ENCODE measurements at regions not wholly inside any gene's neighbourhood (a gene's known extent, or its start where the extent isn't known, plus 50 kb on each side); places are given as distances from the start of the nearest gene placed in this dataset.

DNA sequence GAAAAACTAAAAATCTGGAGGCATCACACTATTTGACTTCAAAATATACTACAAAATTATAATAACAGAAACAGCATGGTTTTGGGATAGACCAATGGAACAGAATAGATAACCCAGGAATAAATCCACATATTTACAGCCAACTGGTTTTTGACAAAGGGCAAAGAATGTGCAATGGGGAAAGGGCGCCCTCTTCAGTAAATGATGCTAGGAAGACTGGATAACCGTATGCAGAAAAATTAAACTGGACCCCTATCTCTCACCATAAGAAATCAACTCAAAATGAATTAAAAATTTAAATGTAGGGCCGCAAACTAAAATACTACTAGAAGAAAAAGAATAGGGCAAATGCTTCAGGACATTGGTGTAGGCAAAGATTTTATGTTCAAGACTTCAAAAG is 440.5 kb upstream of the SGCG start:
- DNase-seq (peak in 1 of 2 donors; percentile 11), FAIRE-seq (no peak)
- 57 to 67% (median 62%) methylated on average over 3 of the region's 3 CpGs for WGBS, 3 donors
- no peaks in the 10 kb centered on the region for H3K9me3 ChIP-seq (ENCODE audit: control insufficient read depth in 2 of 2, insufficient read depth in 1 of 2, low read depth in 1 of 2, low read length in 1 of 2)
- peaks cover 0 to 2% (median 0%) of the 10 kb centered on the region in 3 donors for H3K27me3 ChIP-seq (ENCODE audit: control insufficient read depth in 3 of 3, insufficient read depth in 3 of 3, low read length in 3 of 3)
- H3K4me3 ChIP-seq (ENCODE audit: low read depth in 1 of 3, low read length in 3 of 3) = no peak overlapping the region
- H3K27ac ChIP-seq (ENCODE audit: low read depth in 1 of 3, low read length in 2 of 3) = no peak overlapping the region
- H3K4me1 ChIP-seq (ENCODE audit: control insufficient read depth in 3 of 3, insufficient read depth in 2 of 3, low read depth in 1 of 3, low read length in 2 of 3) = no peaks in the 10 kb centered on the region
- no peaks in the 10 kb centered on the region for H3K36me3 ChIP-seq (ENCODE audit: control insufficient read depth in 3 of 3, insufficient read depth in 2 of 3, low read depth in 1 of 3, low read length in 3 of 3)

DNA sequence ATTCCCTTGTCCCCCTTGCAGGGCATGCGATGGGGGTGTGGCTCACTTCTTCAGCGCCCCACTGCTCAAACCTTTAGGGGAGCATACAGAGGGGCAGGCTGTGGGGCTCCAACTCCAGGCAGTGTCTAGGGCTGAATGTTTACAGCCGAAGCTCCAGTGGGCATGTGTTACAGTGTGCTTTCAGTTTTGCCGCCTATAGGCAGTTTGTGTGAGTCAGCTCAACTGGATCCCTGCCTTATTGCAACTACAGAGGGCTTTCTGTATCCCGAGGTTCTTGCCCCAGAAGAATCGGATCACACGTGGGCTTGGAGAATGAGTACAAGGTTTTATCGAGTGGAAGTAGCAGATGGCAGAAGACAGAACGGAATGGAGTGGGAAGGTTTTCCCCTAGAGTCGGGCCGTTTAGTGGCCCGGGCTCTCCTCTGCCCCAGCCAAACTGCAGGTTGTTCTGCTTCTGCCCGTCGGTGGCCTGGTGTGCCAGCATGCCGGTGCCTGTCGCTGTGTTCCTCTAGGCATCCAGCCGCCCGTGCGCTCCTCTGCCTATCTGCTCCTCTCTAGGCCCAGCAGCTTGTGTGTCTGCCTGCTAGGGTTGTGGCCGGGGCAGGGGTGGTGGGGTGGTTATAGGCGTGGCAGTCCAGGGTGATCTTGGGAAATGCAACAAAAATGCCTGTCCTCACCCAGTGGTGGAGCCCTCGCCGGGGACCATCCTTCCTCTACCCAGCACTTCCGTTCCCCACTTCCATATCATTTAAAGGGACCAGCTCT is 435.9 kb upstream of the SGCG start:
- Histone ChIP-seq H3K4me3 (ENCODE audit: low read depth in 1 of 3, low read length in 3 of 3) (no peak overlapping the region), H3K4me1 (ENCODE audit: control insufficient read depth in 3 of 3, insufficient read depth in 2 of 3, low read depth in 1 of 3, low read length in 2 of 3) (no peaks in the 10 kb centered on the region), H3K27ac (ENCODE audit: low read depth in 1 of 3, low read length in 2 of 3) (no peak overlapping the region), H3K27me3 (ENCODE audit: control insufficient read depth in 3 of 3, insufficient read depth in 3 of 3, low read length in 3 of 3) (no peaks in the 10 kb centered on the region), H3K9me3 (ENCODE audit: control insufficient read depth in 2 of 2, insufficient read depth in 1 of 2, low read depth in 1 of 2, low read length in 1 of 2) (no peaks in the 10 kb centered on the region), H3K36me3 (ENCODE audit: control insufficient read depth in 3 of 3, insufficient read depth in 2 of 3, low read depth in 1 of 3, low read length in 3 of 3) (no peaks in the 10 kb centered on the region)
- 85 to 87% (median 87%) methylated on average over 24 of the region's 24 CpGs for WGBS, 3 donors
- DNase-seq (no peak), FAIRE-seq (no peak)

DNA sequence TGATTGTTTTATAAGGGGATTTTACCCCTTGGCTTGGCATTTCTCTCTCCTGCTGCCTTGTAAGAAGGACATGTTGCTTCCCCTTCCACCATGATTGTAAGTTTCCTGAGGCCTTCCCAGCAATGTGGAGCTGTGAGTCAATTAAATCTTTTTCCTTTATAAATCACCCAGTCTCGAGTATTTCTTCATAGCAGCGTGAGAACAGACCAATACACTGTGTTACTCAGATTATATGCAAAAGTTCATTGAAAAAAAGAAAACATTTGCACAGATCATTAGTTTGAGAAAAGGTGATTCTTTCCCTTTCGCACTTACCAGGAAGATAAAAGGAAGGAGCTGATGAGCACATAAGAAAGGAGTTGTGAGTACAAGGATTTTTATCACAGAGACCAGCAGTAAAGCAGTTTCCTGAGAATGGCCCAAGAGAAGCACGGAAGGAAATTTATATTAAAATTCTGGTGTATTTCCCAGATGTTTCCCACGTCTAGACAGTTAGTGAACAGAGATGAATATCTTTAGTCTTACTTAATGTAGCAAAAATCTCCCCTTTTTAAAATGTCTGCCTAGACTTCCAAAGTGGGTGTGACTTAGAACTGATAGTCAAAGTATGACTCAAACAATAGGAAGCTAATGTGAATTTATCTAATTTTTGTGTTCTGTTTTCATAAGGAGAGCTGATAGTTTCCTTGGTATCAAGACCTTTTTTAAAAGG is 431.8 kb upstream of the SGCG start:
- 56 to 68% (median 66%) methylated on average over 5 of the region's 5 CpGs for WGBS, 3 donors
- H3K4me1 ChIP-seq (ENCODE audit: control insufficient read depth in 3 of 3, insufficient read depth in 2 of 3, low read depth in 1 of 3, low read length in 2 of 3) = no peaks in the 10 kb centered on the region
- no peak for FAIRE-seq

DNA sequence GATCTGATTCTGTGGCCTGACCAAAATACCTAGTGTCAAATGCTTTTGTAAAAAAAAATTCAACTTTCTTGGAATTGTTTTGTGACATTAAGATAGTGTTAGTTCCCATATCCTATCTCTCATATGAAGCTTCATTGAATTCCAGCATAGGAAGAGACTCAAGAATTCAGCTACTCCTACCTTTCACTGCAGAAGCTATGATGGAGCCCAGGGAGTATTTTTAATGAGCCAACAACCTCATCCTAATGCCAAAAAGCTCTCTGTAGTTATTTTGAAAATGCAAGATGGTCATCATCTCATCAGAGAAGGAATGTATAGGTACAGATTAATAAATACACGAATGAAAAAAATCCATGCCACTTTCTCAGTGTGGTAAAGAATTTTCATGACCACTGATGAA is 431.2 kb upstream of the SGCG start:
- Histone ChIP-seq H3K4me3 (ENCODE audit: low read depth in 1 of 3, low read length in 3 of 3) (no peak overlapping the region), H3K9me3 (ENCODE audit: control insufficient read depth in 2 of 2, insufficient read depth in 1 of 2, low read depth in 1 of 2, low read length in 1 of 2) (peaks cover 0 to 6% of the 10 kb centered on the region in 2 donors), H3K36me3 (ENCODE audit: control insufficient read depth in 3 of 3, insufficient read depth in 2 of 3, low read depth in 1 of 3, low read length in 3 of 3) (no peaks in the 10 kb centered on the region), H3K4me1 (ENCODE audit: control insufficient read depth in 3 of 3, insufficient read depth in 2 of 3, low read depth in 1 of 3, low read length in 2 of 3) (no peaks in the 10 kb centered on the region), H3K27ac (ENCODE audit: low read depth in 1 of 3, low read length in 2 of 3) (no peak overlapping the region), H3K27me3 (ENCODE audit: control insufficient read depth in 3 of 3, insufficient read depth in 3 of 3, low read length in 3 of 3) (no peaks in the 10 kb centered on the region)
- DNase-seq (no peak), FAIRE-seq (no peak)
- 72 to 81% (median 75%) methylated on average over 1 of the region's 1 CpG for WGBS, 3 donors

More for the DNA sequence above, 431.8 kb upstream of the SGCG start:
- no peak for DNase-seq
- Histone ChIP-seq H3K9me3 (ENCODE audit: control insufficient read depth in 2 of 2, insufficient read depth in 1 of 2, low read depth in 1 of 2, low read length in 1 of 2) (peaks cover 0 to 6% of the 10 kb centered on the region in 2 donors), H3K4me3 (ENCODE audit: low read depth in 1 of 3, low read length in 3 of 3) (no peak overlapping the region), H3K27me3 (ENCODE audit: control insufficient read depth in 3 of 3, insufficient read depth in 3 of 3, low read length in 3 of 3) (no peaks in the 10 kb centered on the region), H3K36me3 (ENCODE audit: control insufficient read depth in 3 of 3, insufficient read depth in 2 of 3, low read depth in 1 of 3, low read length in 3 of 3) (no peaks in the 10 kb centered on the region), H3K27ac (ENCODE audit: low read depth in 1 of 3, low read length in 2 of 3) (no peak overlapping the region)

DNA sequence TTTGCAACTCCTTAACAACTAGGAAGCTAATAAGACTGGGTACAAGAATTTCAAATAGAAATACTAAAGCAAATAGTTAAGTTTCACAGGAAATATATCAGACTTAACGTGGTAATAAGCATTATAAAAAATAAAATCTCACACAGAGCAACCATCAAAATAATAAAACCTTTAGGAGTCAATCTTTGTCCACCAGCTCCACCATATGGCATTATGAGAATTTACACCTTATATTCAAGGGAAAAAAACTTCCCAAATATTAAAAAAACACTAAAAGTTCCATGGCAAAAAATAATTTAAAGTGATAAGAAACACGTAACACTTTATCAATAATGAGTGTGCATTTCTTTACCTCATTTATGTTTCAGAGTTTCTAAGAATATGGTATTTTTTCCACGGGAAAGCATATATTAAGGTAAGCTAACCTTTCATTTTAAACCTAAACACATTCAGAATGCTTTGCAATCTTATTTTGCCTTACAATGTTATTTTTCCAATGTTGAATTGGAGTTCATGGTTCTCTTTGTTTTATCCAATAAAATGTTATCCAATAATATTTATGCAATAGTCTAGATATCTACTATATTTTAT is 423.2 kb upstream of the SGCG start:
- 29 to 40% (median 30%) methylated on average over 3 of the region's 3 CpGs for WGBS, 3 donors
- no peak overlapping the region for H3K4me3 ChIP-seq (ENCODE audit: low read depth in 1 of 3, low read length in 3 of 3)
- no peak overlapping the region for H3K27ac ChIP-seq (ENCODE audit: low read depth in 1 of 3, low read length in 2 of 3)
- DNase-seq (peak; percentile 4 to 18), FAIRE-seq (peak; percentile 64)
- no peaks in the 10 kb centered on the region for H3K27me3 ChIP-seq (ENCODE audit: control insufficient read depth in 3 of 3, insufficient read depth in 3 of 3, low read length in 3 of 3)
- no peaks in the 10 kb centered on the region for H3K36me3 ChIP-seq (ENCODE audit: control insufficient read depth in 3 of 3, insufficient read depth in 2 of 3, low read depth in 1 of 3, low read length in 3 of 3)
- H3K9me3 ChIP-seq (ENCODE audit: control insufficient read depth in 2 of 2, insufficient read depth in 1 of 2, low read depth in 1 of 2, low read length in 1 of 2) = peaks cover 0 to 6% of the 10 kb centered on the region in 2 donors
- H3K4me1 ChIP-seq (ENCODE audit: control insufficient read depth in 3 of 3, insufficient read depth in 2 of 3, low read depth in 1 of 3, low read length in 2 of 3) = no peaks in the 10 kb centered on the region

DNA sequence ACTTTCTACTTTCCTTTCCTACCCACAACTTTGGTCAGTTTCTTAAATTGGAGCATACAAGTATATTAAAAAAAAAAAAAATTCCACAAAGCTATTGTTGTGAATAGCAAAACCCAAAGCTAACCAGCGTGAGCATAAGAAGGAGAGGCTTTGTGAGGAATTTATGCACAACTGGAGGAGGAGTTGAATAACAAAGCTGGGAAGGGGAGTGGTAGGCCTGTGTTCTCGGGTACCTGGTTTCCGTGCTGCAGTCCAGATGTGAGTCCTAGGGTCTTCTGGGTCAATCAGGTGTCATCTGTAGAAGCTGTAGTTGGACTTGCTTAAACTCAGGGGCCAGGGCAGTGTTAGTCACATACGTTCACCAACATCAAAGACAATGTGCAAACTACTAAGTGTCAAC is 422.5 kb upstream of the SGCG start:
- DNase-seq (no peak), FAIRE-seq (no peak)
- peaks cover 0 to 6% of the 10 kb centered on the region in 2 donors for H3K9me3 ChIP-seq (ENCODE audit: control insufficient read depth in 2 of 2, insufficient read depth in 1 of 2, low read depth in 1 of 2, low read length in 1 of 2)
- H3K4me3 ChIP-seq (ENCODE audit: low read depth in 1 of 3, low read length in 3 of 3) = no peak overlapping the region
- H3K4me1 ChIP-seq (ENCODE audit: control insufficient read depth in 3 of 3, insufficient read depth in 2 of 3, low read depth in 1 of 3, low read length in 2 of 3) = no peaks in the 10 kb centered on the region
- 71 to 79% (median 73%) methylated on average over 4 of the region's 4 CpGs for WGBS, 3 donors
- no peak overlapping the region for H3K27ac ChIP-seq (ENCODE audit: low read depth in 1 of 3, low read length in 2 of 3)
- no peaks in the 10 kb centered on the region for H3K36me3 ChIP-seq (ENCODE audit: control insufficient read depth in 3 of 3, insufficient read depth in 2 of 3, low read depth in 1 of 3, low read length in 3 of 3)
- H3K27me3 ChIP-seq (ENCODE audit: control insufficient read depth in 3 of 3, insufficient read depth in 3 of 3, low read length in 3 of 3) = no peaks in the 10 kb centered on the region

DNA sequence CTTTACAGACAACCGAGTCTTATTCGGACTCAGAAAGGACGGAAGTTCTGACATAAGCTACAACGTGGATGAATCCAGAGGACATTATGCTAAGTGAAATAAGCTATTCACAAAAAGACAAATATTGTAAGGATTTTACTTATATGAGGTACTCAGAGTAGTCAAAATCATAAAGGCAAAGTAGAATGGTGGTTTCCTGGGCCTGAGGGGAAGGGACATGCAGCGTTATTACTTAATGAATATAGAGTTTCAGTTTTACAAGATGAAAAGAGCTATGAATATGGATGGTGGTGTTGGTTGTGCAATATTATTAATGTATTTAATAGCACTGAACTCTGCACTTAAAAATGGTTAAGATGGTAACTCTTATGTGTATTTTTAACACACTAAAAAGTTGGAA is 419.1 kb upstream of the SGCG start:
- DNase-seq (no peak), FAIRE-seq (no peak)
- Histone ChIP-seq H3K27ac (ENCODE audit: low read depth in 1 of 3, low read length in 2 of 3) (no peak overlapping the region), H3K9me3 (ENCODE audit: control insufficient read depth in 2 of 2, insufficient read depth in 1 of 2, low read depth in 1 of 2, low read length in 1 of 2) (no peaks in the 10 kb centered on the region), H3K27me3 (ENCODE audit: control insufficient read depth in 3 of 3, insufficient read depth in 3 of 3, low read length in 3 of 3) (no peaks in the 10 kb centered on the region), H3K4me3 (ENCODE audit: low read depth in 1 of 3, low read length in 3 of 3) (no peak overlapping the region), H3K36me3 (ENCODE audit: control insufficient read depth in 3 of 3, insufficient read depth in 2 of 3, low read depth in 1 of 3, low read length in 3 of 3) (no peaks in the 10 kb centered on the region), H3K4me1 (ENCODE audit: control insufficient read depth in 3 of 3, insufficient read depth in 2 of 3, low read depth in 1 of 3, low read length in 2 of 3) (no peaks in the 10 kb centered on the region)
- 78 to 90% (median 87%) methylated on average over 5 of the region's 5 CpGs for WGBS, 3 donors

DNA sequence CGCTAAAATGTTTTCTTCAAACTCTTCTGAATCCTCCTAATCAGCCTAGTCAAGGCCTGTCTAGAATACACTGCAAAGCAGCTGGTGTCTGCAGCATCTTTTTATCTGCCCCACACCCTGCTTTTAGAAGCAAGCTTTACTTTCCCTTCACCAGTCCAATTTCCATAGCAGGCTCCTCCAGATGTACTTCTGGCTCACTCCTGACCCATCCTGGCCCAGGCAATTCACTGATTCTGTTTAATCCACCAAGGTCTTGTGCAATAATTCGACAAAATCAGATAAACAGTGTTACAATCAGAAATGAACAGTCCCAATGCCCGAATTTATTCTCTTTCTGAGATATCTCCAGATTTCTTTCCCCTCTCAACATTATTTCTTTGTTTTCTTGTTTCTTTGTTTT is 415.2 kb upstream of the SGCG start:
- 43 to 53% (median 50%) methylated on average over 3 of the region's 3 CpGs for WGBS, 3 donors
- FAIRE-seq (no peak), DNase-seq (no peak)
- no peaks in the 10 kb centered on the region for H3K36me3 ChIP-seq (ENCODE audit: control insufficient read depth in 3 of 3, insufficient read depth in 2 of 3, low read depth in 1 of 3, low read length in 3 of 3)
- H3K27ac ChIP-seq (ENCODE audit: low read depth in 1 of 3, low read length in 2 of 3) = no peak overlapping the region
- H3K9me3 ChIP-seq (ENCODE audit: control insufficient read depth in 2 of 2, insufficient read depth in 1 of 2, low read depth in 1 of 2, low read length in 1 of 2) = no peaks in the 10 kb centered on the region
- no peaks in the 10 kb centered on the region for H3K4me1 ChIP-seq (ENCODE audit: control insufficient read depth in 3 of 3, insufficient read depth in 2 of 3, low read depth in 1 of 3, low read length in 2 of 3)
- no peaks in the 10 kb centered on the region for H3K27me3 ChIP-seq (ENCODE audit: control insufficient read depth in 3 of 3, insufficient read depth in 3 of 3, low read length in 3 of 3)
- H3K4me3 ChIP-seq (ENCODE audit: low read depth in 1 of 3, low read length in 3 of 3) = no peak overlapping the region

All from small intestine (tissue), 7 donors.